GM18519 (cell line): ENCODE measurements at regions not wholly inside any gene's neighbourhood (a gene's known extent, or its start where the extent isn't known, plus 50 kb on each side); places are given as distances from the start of the nearest gene placed in this dataset.

Experiments
- ATAC-seq: cut with Tn5 transposase; IDR thresholded peaks from one replicate; pipeline ENCODE4 v1.9.1; 2021; ENCODE audit warnings: mild to moderate bottlenecking, moderate library complexity; ENCODE audit not compliant: unreplicated experiment, low FRiP score

GRCh38 chr4:124527364-124527763, 185.2 kb downstream of the ANKRD50 start:
- no peak for ATAC-seq

GRCh38 chr4:124529131-124529530, 183.4 kb downstream of the ANKRD50 start:
- ATAC-seq = no peak

GRCh38 chr4:124530464-124531077, 182.0 kb downstream of the ANKRD50 start:
- no peak for ATAC-seq

- no peak for ATAC-seq
Measured at GRCh38 chr4:124534131-124534530, 178.4 kb downstream of the ANKRD50 start.

GRCh38 chr4:124535003-124535402, 177.5 kb downstream of the ANKRD50 start:
- no peak for ATAC-seq

GRCh38 chr4:124536946-124537345, 175.6 kb downstream of the ANKRD50 start:
- ATAC-seq = no peak

GRCh38 chr4:124537971-124538370, 174.6 kb downstream of the ANKRD50 start:
- ATAC-seq = no peak

- ATAC-seq = no peak
Measured at GRCh38 chr4:124540014-124540413, 172.5 kb downstream of the ANKRD50 start.

GRCh38 chr4:124541652-124542420, 170.7 kb downstream of the ANKRD50 start:
- ATAC-seq = no peak

- no peak for ATAC-seq
Measured at GRCh38 chr4:124555959-124556358, 156.6 kb downstream of the ANKRD50 start.

GRCh38 chr4:124564121-124564520, 148.4 kb downstream of the ANKRD50 start:
- ATAC-seq = no peak

GRCh38 chr4:124565371-124565770, 147.2 kb downstream of the ANKRD50 start:
- ATAC-seq = no peak

GRCh38 chr4:124566030-124566429, 146.5 kb downstream of the ANKRD50 start:
- no peak for ATAC-seq

- no peak for ATAC-seq
Measured at GRCh38 chr4:124573056-124573455, 139.5 kb downstream of the ANKRD50 start.

- ATAC-seq = no peak
Measured at GRCh38 chr4:124579896-124580295, 132.6 kb downstream of the ANKRD50 start.

GRCh38 chr4:124583797-124584196, 128.7 kb downstream of the ANKRD50 start:
- ATAC-seq = no peak

- ATAC-seq = no peak
Measured at GRCh38 chr4:124589786-124590185, 122.7 kb downstream of the ANKRD50 start.

GRCh38 chr4:124590480-124590879, 122.1 kb downstream of the ANKRD50 start:
- no peak for ATAC-seq

- no peak for ATAC-seq
Measured at GRCh38 chr4:124591637-124592036, 120.9 kb downstream of the ANKRD50 start.

- no peak for ATAC-seq
Measured at GRCh38 chr4:124593494-124593893, 119.0 kb downstream of the ANKRD50 start.

GRCh38 chr4:124594945-124595344, 117.6 kb downstream of the ANKRD50 start:
- ATAC-seq = no peak

- ATAC-seq = no peak
Measured at GRCh38 chr4:124596816-124597215, 115.7 kb downstream of the ANKRD50 start.
